Activated T-helper 17 cell treated with anti-CD3 and anti-CD28 coated beads, Interleukin-2, amount 50 U/mL, for 72 hours (primary cell): ENCODE measurements at regions not wholly inside any gene's neighbourhood (a gene's known extent, or its start where the extent isn't known, plus 50 kb on each side); places are given as distances from the start of the nearest gene placed in this dataset.
"Not testable (repeated sequence)": the region's sequence is repeated elsewhere in the genome, so short reads cannot be mapped to it uniquely, and the experiment has no call there.

Experiments used
- ATAC-seq: fragments of 150-1000 bp; cut with Tn5 transposase; replicated peaks from 2 replicates; pipeline ENCODE4 v1.10.0; 2021; ENCODE audit warnings: mild to moderate bottlenecking, moderate library complexity
- H3K27ac Mint-ChIP-seq: one replicate; pipeline ENCODE4 v1.8.0; 2022; ENCODE audit warnings: mixed read lengths
- H3K27me3 Mint-ChIP-seq: one replicate; pipeline ENCODE4 v1.8.0; 2022; ENCODE audit warnings: mixed read lengths
- H3K36me3 Mint-ChIP-seq: one replicate; pipeline ENCODE4 v1.8.0; 2022; ENCODE audit warnings: low read depth, mild to moderate bottlenecking, mixed read lengths
- H3K4me1 Mint-ChIP-seq: one replicate; pipeline ENCODE4 v1.8.0; 2022; ENCODE audit warnings: mixed read lengths
- H3K4me3 Mint-ChIP-seq: one replicate; pipeline ENCODE4 v1.8.0; 2022; ENCODE audit warnings: mild to moderate bottlenecking, mixed read lengths
- H3K9me3 Mint-ChIP-seq: one replicate; pipeline ENCODE4 v1.8.0; 2022; ENCODE audit warnings: mixed read lengths

GRCh38 chr1:148354913-148355308, 128.2 kb downstream of the PPIAL4G start:
- no peaks in the 10 kb centered on the region for H3K9me3 Mint-ChIP-seq
- H3K4me3 Mint-ChIP-seq = no peak overlapping the region
- ATAC-seq = no peak
- no peaks in the 10 kb centered on the region for H3K36me3 Mint-ChIP-seq
- no peak overlapping the region for H3K27ac Mint-ChIP-seq
- H3K4me1 Mint-ChIP-seq = no peaks in the 10 kb centered on the region
- H3K27me3 Mint-ChIP-seq = peaks cover 35% of the 10 kb centered on the region

- Mint-ChIP-seq H3K4me3 (no peak overlapping the region), H3K36me3 (no peaks in the 10 kb centered on the region), H3K27ac (no peak overlapping the region), H3K9me3 (no peaks in the 10 kb centered on the region), H3K27me3 (peaks cover 37% of the 10 kb centered on the region), H3K4me1 (no peaks in the 10 kb centered on the region)
- no peak for ATAC-seq
Observed at GRCh38 chr1:148354284-148354912, 128.7 kb downstream of the PPIAL4G start.

- Mint-ChIP-seq H3K27me3 (peaks cover 44% of the 10 kb centered on the region), H3K4me1 (no peaks in the 10 kb centered on the region), H3K27ac (no peak overlapping the region), H3K4me3 (no peak overlapping the region), H3K36me3 (no peaks in the 10 kb centered on the region), H3K9me3 (no peaks in the 10 kb centered on the region)
- ATAC-seq = peak; percentile 56
Observed at GRCh38 chr1:148353461-148354283, 129.4 kb downstream of the PPIAL4G start.

GRCh38 chr1:148352470-148353053, 130.5 kb downstream of the PPIAL4G start:
- no peak overlapping the region for H3K27ac Mint-ChIP-seq
- H3K4me3 Mint-ChIP-seq = no peak overlapping the region

GRCh38 chr1:148347781-148348180, 135.3 kb downstream of the PPIAL4G start:
- H3K36me3 Mint-ChIP-seq = no peaks in the 10 kb centered on the region
- H3K27me3 Mint-ChIP-seq = peaks cover 38% of the 10 kb centered on the region
- H3K9me3 Mint-ChIP-seq = no peaks in the 10 kb centered on the region
- no peak overlapping the region for H3K27ac Mint-ChIP-seq
- ATAC-seq = no peak
- no peak overlapping the region for H3K4me3 Mint-ChIP-seq
- no peaks in the 10 kb centered on the region for H3K4me1 Mint-ChIP-seq

More at GRCh38 chr1:148352470-148353053, 130.5 kb downstream of the PPIAL4G start:
- Mint-ChIP-seq H3K27me3 (peaks cover 47% of the 10 kb centered on the region), H3K4me1 (no peaks in the 10 kb centered on the region), H3K9me3 (no peaks in the 10 kb centered on the region), H3K36me3 (no peaks in the 10 kb centered on the region)
- no peak for ATAC-seq

- not testable (repeated sequence) for ATAC-seq, H3K27ac Mint-ChIP-seq, H3K4me1 Mint-ChIP-seq, H3K4me3 Mint-ChIP-seq, H3K9me3 Mint-ChIP-seq, H3K36me3 Mint-ChIP-seq
- peaks cover 23% of the 10 kb centered on the region for H3K27me3 Mint-ChIP-seq
Observed at GRCh38 chr1:148345659-148346151, 137.4 kb downstream of the PPIAL4G start.

- ATAC-seq, H3K36me3 Mint-ChIP-seq, H3K27ac Mint-ChIP-seq, H3K4me3 Mint-ChIP-seq, H3K9me3 Mint-ChIP-seq, H3K4me1 Mint-ChIP-seq: not testable (repeated sequence)
- peaks cover 16% of the 10 kb centered on the region for H3K27me3 Mint-ChIP-seq
Observed at GRCh38 chr1:148344651-148345050, 138.5 kb downstream of the PPIAL4G start.

GRCh38 chr1:148341729-148342128, 141.4 kb downstream of the PPIAL4G start:
- not testable (repeated sequence) for ATAC-seq

GRCh38 chr1:148336121-148336918, 146.8 kb downstream of the PPIAL4G start:
- H3K27me3 Mint-ChIP-seq, H3K4me1 Mint-ChIP-seq, ATAC-seq, H3K9me3 Mint-ChIP-seq, H3K36me3 Mint-ChIP-seq: not testable (repeated sequence)
- Mint-ChIP-seq H3K4me3 (peak overlapping the region; percentile 94), H3K27ac (peak overlapping the region; percentile 99)

More at GRCh38 chr1:148341729-148342128, 141.4 kb downstream of the PPIAL4G start:
- not testable (repeated sequence) for H3K4me1 Mint-ChIP-seq, H3K4me3 Mint-ChIP-seq, H3K9me3 Mint-ChIP-seq, H3K27ac Mint-ChIP-seq, H3K27me3 Mint-ChIP-seq, H3K36me3 Mint-ChIP-seq

- H3K9me3 Mint-ChIP-seq = no peaks in the 10 kb centered on the region
- peak overlapping the region; percentile 99 for H3K27ac Mint-ChIP-seq
- H3K36me3 Mint-ChIP-seq = no peaks in the 10 kb centered on the region
- H3K4me1 Mint-ChIP-seq = peaks cover 9% of the 10 kb centered on the region
- ATAC-seq = peak; percentile 87
- peak overlapping the region; percentile 94 for H3K4me3 Mint-ChIP-seq
- peaks cover 5% of the 10 kb centered on the region for H3K27me3 Mint-ChIP-seq
Observed at GRCh38 chr1:148334339-148335130, 148.6 kb downstream of the PPIAL4G start.

- H3K4me1 Mint-ChIP-seq = peaks cover 9% of the 10 kb centered on the region
- H3K27ac Mint-ChIP-seq = peak overlapping the region; percentile 99
- H3K27me3 Mint-ChIP-seq = peaks cover 9% of the 10 kb centered on the region
- no peaks in the 10 kb centered on the region for H3K36me3 Mint-ChIP-seq
- ATAC-seq = no peak
- H3K9me3 Mint-ChIP-seq = no peaks in the 10 kb centered on the region
- peak overlapping the region; percentile 94 for H3K4me3 Mint-ChIP-seq
Observed at GRCh38 chr1:148333875-148334338, 149.2 kb downstream of the PPIAL4G start.

GRCh38 chr1:148328884-148329283, 154.2 kb downstream of the PPIAL4G start:
- Mint-ChIP-seq H3K4me1 (no peaks in the 10 kb centered on the region), H3K27me3 (peaks cover 15% of the 10 kb centered on the region), H3K9me3 (no peaks in the 10 kb centered on the region), H3K36me3 (no peaks in the 10 kb centered on the region), H3K4me3 (no peak overlapping the region), H3K27ac (no peak overlapping the region)
- ATAC-seq = no peak

- H3K4me1 Mint-ChIP-seq, H3K27ac Mint-ChIP-seq, H3K36me3 Mint-ChIP-seq, H3K4me3 Mint-ChIP-seq, H3K9me3 Mint-ChIP-seq, ATAC-seq: not testable (repeated sequence)
- H3K27me3 Mint-ChIP-seq = peaks cover 22% of the 10 kb centered on the region
Observed at GRCh38 chr1:148325031-148325430, 158.1 kb downstream of the PPIAL4G start.
